ENCODE measurements at regions not wholly inside any gene's neighbourhood (a gene's known extent, or its start where the extent isn't known, plus 50 kb on each side); places are given as distances from the start of the nearest gene placed in this dataset.

DNA sequence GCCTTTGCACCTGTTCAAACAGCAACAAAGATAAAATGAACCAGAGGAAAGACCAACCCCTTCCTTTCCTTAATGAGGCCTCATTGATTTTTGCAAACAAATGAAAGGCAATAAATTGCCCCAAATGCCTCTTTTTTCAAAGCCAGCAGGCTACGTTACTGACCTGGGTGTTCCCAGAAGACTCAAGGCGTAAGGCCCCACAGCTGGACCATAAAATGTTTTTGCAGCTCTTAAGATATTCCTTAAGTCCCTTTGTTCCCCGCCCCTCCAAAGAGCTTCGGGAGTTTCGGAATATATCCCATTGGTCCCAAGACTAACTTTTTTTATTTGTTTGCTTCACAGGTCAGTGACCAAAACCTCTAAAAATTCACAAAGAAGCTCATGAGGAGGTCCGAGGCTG lies 462.9 kb upstream of the PRICKLE1 start:
- Mint-ChIP-seq H3K27ac (no peak overlapping the region), H3K36me3 (ENCODE audit: low read depth) (no peaks in the 10 kb centered on the region), H3K9me3 (no peaks in the 10 kb centered on the region; the same call in 1 of the 2 replicates), H3K4me1 (ENCODE audit: low read depth) (no peaks in the 10 kb centered on the region), H3K4me3 (no peak overlapping the region), H3K27me3 (ENCODE audit: insufficient read depth) (no peaks in the 10 kb centered on the region; the same call in 1 of the 2 replicates)
- no peak for DNase-seq
- TF ChIP-seq, protein P1, sequence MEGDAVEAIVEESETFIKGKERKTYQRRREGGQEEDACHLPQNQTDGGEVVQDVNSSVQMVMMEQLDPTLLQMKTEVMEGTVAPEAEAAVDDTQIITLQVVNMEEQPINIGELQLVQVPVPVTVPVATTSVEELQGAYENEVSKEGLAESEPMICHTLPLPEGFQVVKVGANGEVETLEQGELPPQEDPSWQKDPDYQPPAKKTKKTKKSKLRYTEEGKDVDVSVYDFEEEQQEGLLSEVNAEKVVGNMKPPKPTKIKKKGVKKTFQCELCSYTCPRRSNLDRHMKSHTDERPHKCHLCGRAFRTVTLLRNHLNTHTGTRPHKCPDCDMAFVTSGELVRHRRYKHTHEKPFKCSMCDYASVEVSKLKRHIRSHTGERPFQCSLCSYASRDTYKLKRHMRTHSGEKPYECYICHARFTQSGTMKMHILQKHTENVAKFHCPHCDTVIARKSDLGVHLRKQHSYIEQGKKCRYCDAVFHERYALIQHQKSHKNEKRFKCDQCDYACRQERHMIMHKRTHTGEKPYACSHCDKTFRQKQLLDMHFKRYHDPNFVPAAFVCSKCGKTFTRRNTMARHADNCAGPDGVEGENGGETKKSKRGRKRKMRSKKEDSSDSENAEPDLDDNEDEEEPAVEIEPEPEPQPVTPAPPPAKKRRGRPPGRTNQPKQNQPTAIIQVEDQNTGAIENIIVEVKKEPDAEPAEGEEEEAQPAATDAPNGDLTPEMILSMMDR (IDR thresholded peaks at IDR 0.05), result no peak

DNA sequence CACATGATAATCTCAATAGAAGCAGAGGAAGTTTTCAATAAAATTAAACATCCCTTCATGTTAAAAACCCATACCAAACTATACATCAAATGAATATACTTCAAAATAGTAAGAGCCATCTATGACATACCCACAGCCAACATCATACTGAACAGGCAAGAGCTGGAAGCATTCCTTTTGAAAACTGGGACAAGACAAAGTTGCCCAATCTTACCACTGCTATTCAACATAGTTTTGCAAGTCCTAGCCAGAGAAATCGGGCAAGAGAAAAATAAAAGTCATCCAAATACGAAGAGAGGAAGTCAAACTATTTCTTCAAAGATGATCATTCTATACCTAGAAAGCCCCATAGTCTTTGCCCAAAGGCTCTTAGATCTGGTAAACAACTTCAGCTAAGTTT lies 454.7 kb upstream of the PRICKLE1 start:
- Mint-ChIP-seq H3K27me3 (ENCODE audit: insufficient read depth) (no peaks in the 10 kb centered on the region; the same call in 1 of the 2 replicates), H3K4me1 (ENCODE audit: low read depth) (no peaks in the 10 kb centered on the region), H3K9me3 (no peaks in the 10 kb centered on the region; the same call in 1 of the 2 replicates), H3K27ac (no peak overlapping the region), H3K4me3 (no peak overlapping the region), H3K36me3 (ENCODE audit: low read depth) (no peaks in the 10 kb centered on the region)
- TF ChIP-seq, protein P1 (IDR thresholded peaks at IDR 0.05), result no peak
- DNase-seq, result no peak

DNA sequence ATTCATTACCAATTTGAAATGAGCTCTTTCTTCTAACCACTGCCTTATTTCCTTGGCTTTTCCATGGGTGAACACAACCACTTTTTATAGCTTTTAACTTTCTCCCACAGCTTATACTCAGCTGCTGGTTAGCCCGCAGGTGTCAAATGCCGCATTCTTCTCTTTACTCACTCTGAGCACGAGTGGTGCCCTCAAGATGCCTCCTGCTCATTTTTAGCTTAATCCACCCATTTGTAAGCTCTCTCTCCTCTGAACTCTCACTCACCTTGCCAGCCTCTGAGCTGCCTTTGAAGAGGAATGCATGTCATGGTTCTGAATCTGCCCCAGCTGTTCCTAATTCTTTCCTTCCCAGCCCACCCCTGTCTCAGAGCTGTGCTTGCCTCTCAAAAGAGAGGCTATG lies 449.4 kb upstream of the PRICKLE1 start:
- no peaks in the 10 kb centered on the region; the same call in 1 of the 2 replicates for H3K27me3 Mint-ChIP-seq (ENCODE audit: insufficient read depth)
- H3K4me1 Mint-ChIP-seq (ENCODE audit: low read depth), result no peaks in the 10 kb centered on the region
- no peak overlapping the region for H3K27ac Mint-ChIP-seq

DNA sequence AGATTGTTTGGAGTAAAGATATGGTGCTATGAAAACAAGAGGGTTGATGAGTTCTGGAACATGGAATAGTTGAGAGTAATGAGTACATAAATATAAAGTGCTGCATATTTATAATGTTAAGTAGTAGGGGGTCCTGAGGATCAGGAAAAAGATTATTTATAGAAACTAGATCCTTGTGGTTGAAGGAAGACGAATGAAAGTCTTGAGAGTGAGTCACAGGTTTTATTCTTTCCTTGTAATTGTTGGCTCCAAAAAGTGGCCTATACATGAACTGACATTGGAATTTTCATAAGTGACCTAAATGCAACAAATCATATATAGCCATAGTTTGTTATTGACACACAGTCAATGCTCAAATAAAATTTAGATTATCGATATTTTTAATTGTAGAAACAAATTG lies 440.4 kb upstream of the PRICKLE1 start:
- Mint-ChIP-seq H3K4me3 (no peak overlapping the region), H3K27ac (no peak overlapping the region), H3K9me3 (peaks cover 13% of the 10 kb centered on the region; the same call in 1 of the 2 replicates), H3K36me3 (ENCODE audit: low read depth) (no peaks in the 10 kb centered on the region), H3K27me3 (ENCODE audit: insufficient read depth) (peaks cover 2% of the 10 kb centered on the region), H3K4me1 (ENCODE audit: low read depth) (no peaks in the 10 kb centered on the region)
- DNase-seq, result no peak
- TF ChIP-seq, protein P1 (IDR thresholded peaks at IDR 0.05), result no peak

More for the DNA sequence above, 449.4 kb upstream of the PRICKLE1 start:
- Mint-ChIP-seq H3K9me3 (peaks cover 12% of the 10 kb centered on the region; the same call in 1 of the 2 replicates), H3K4me3 (no peak overlapping the region), H3K36me3 (ENCODE audit: low read depth) (no peaks in the 10 kb centered on the region)
- DNase-seq, result no peak
- TF ChIP-seq, protein P1 (IDR thresholded peaks at IDR 0.05), result no peak

DNA sequence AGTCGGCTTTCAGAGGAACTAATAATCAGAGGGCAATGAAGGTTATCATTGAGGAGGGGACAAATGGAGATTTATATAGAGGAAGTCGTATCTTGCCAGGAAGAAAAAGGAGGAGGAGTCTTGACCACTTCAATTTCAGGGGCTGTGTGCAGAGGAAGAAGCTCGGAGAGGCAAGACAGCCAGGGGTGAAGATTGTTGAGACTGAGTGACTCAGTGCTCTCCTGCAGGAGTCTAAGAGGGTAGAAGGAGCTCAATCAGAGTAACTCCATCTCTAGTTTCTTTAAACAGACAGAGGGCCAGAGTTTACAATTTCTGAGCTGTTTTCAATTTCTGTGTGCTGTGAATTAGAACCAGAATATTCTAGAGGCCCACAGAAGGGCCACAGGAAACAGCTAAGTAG lies 439.3 kb upstream of the PRICKLE1 start:
- Mint-ChIP-seq H3K27me3 (ENCODE audit: insufficient read depth) (peaks cover 2% of the 10 kb centered on the region), H3K27ac (no peak overlapping the region), H3K4me1 (ENCODE audit: low read depth) (no peaks in the 10 kb centered on the region), H3K36me3 (ENCODE audit: low read depth) (no peaks in the 10 kb centered on the region), H3K4me3 (no peak overlapping the region), H3K9me3 (peaks cover 5% of the 10 kb centered on the region; the same call in 1 of the 2 replicates)
- TF ChIP-seq, protein P1 (IDR thresholded peaks at IDR 0.05), result no peak
- DNase-seq, result no peak

DNA sequence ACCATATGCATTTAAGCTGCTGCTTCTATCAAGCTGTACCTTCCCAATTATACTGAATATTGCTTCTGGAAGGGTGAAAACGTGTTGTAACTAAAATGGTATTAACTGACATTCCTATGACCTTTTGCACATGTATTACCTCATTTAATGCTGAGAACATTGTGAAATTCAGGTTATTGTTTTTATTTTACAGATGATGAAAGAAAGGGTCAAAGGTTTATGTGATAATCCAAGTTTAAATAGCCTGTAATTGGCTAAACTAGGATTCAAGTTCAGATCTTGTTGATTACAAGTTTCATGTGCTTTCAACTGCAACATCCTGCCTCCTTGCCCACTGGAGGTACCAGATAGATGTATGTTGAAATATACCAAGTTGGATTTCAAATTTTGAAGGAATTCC lies 433.3 kb upstream of the PRICKLE1 start:
- TF ChIP-seq, protein P1 (IDR thresholded peaks at IDR 0.05), result no peak

More for the DNA sequence above, 433.3 kb upstream of the PRICKLE1 start:
- Mint-ChIP-seq H3K4me3 (no peak overlapping the region), H3K27me3 (ENCODE audit: insufficient read depth) (no peaks in the 10 kb centered on the region; the same call in 1 of the 2 replicates), H3K36me3 (ENCODE audit: low read depth) (no peaks in the 10 kb centered on the region), H3K4me1 (ENCODE audit: low read depth) (no peaks in the 10 kb centered on the region), H3K27ac (no peak overlapping the region), H3K9me3 (no peaks in the 10 kb centered on the region; the same call in 1 of the 2 replicates)
- DNase-seq, result no peak
